Ammon's horn (tissue), 1 donor: ENCODE measurements at regions not wholly inside any gene's neighbourhood (a gene's known extent, or its start where the extent isn't known, plus 50 kb on each side); places are given as distances from the start of the nearest gene placed in this dataset.
A peak's percentile ranks its signal among the peaks of the same experiment; 100 is the strongest.
"Not testable (repeated sequence)": the region's sequence is repeated elsewhere in the genome, so short reads cannot be mapped to it uniquely, and the experiment has no call there.

Source experiments
- DNase-seq: peaks from one replicate; pipeline ENCODE4 v3.0.0-alpha.2; 2016; ENCODE audit warnings: low spot score

GRCh38 chr15:39030291-39031070 is 465.9 kb upstream of the RASGRP1 start:
- no peak for DNase-seq

- no peak for DNase-seq
Observed at GRCh38 chr15:39031596-39031995, 467.0 kb upstream of the RASGRP1 start.

- DNase-seq, result no peak
Observed at GRCh38 chr15:39034816-39035215, 470.2 kb upstream of the RASGRP1 start.

GRCh38 chr15:39037611-39038010 is 473.0 kb upstream of the RASGRP1 start:
- not testable (repeated sequence) for DNase-seq

- no peak for DNase-seq
Observed at GRCh38 chr15:39040861-39041260, 476.2 kb upstream of the RASGRP1 start.

- DNase-seq, result no peak
Observed at GRCh38 chr15:39041979-39042495, 477.4 kb upstream of the RASGRP1 start.

- DNase-seq, result no peak
Observed at GRCh38 chr15:39051626-39052322, 487.2 kb upstream of the RASGRP1 start.

- peak; percentile 24 for DNase-seq
Observed at GRCh38 chr15:39052323-39052705, 487.7 kb upstream of the RASGRP1 start.

- DNase-seq, result no peak
Observed at GRCh38 chr15:39053480-39053879, 488.9 kb upstream of the RASGRP1 start.

GRCh38 chr15:39054128-39054732 is 489.6 kb upstream of the RASGRP1 start:
- DNase-seq, result no peak

- no peak for DNase-seq
Observed at GRCh38 chr15:39056357-39056756, 491.7 kb upstream of the RASGRP1 start.

GRCh38 chr15:39058351-39059131 is 493.9 kb upstream of the RASGRP1 start:
- no peak for DNase-seq

GRCh38 chr15:39059917-39060316 is 495.3 kb upstream of the RASGRP1 start:
- no peak for DNase-seq

- DNase-seq, result no peak
Observed at GRCh38 chr15:39061952-39062464, 497.4 kb upstream of the RASGRP1 start.

GRCh38 chr15:39066677-39067076 is 502.1 kb upstream of the RASGRP1 start:
- DNase-seq, result no peak

GRCh38 chr15:39074341-39074985 is 506.4 kb upstream of the THBS1 start:
- DNase-seq, result no peak

- DNase-seq, result no peak
Observed at GRCh38 chr15:39075311-39075710, 505.6 kb upstream of the THBS1 start.

- DNase-seq, result no peak
Observed at GRCh38 chr15:39075756-39076341, 505.0 kb upstream of the THBS1 start.

GRCh38 chr15:39078026-39078425 is 502.9 kb upstream of the THBS1 start:
- DNase-seq, result no peak

- no peak for DNase-seq
Observed at GRCh38 chr15:39079296-39079847, 501.5 kb upstream of the THBS1 start.

GRCh38 chr15:39083213-39083612 is 497.7 kb upstream of the THBS1 start:
- DNase-seq, result no peak
